H1 (cell line): ENCODE measurements at regions not wholly inside any gene's neighbourhood (a gene's known extent, or its start where the extent isn't known, plus 50 kb on each side); places are given as distances from the start of the nearest gene placed in this dataset.

Experiments used
- CTCF ChIA-PET: fragments of 300-600 bp; sonication (Branson Sonifier 250); formaldehyde crosslinking; loops from one replicate; lab custom pipeline; 2021; ENCODE audit not compliant: partially characterized antibody; lab: Charles Lee
- POLR2A ChIA-PET: fragments of 300-600 bp; sonication (Branson Sonifier 250); formaldehyde crosslinking; loops from one replicate; lab custom pipeline; 2021; ENCODE audit warnings: inconsistent platforms; ENCODE audit not compliant: partially characterized antibody; lab: Charles Lee
- DNase-seq, 2 experiments: peaks; one replicate each; pipeline versions ENCODE4 v3.0.0 to v3.0.0-alpha.2; 2010 to 2022; ENCODE audit warnings: low spot score in 2 of 2, low read depth in 1 of 2, mixed read lengths in 1 of 2
- FAIRE-seq: peaks from 2 replicates; lab custom pipeline; 2011; peaks lifted over from hg19 to GRCh38; lab: Jason Lieb, UNC
- H2AFZ ChIP-seq: 2 replicates; pipeline ENCODE4 v1.8.1; 2012; ENCODE audit warnings: low read length, inconsistent platforms
- H2AK5ac ChIP-seq: 2 replicates; pipeline ENCODE4 v1.6.1; 2013; ENCODE audit warnings: low read depth, low read length
- H2BK120ac ChIP-seq: replicated peaks from 2 replicates; pipeline ENCODE3; 2013; ENCODE audit warnings: low read depth, low read length, inconsistent platforms
- H2BK12ac ChIP-seq: 2 replicates; pipeline ENCODE4 v1.6.1; 2013; ENCODE audit warnings: low read depth, low read length
- H2BK15ac ChIP-seq: 2 replicates; pipeline ENCODE4 v1.6.1; 2013; ENCODE audit warnings: low read length
- H2BK20ac ChIP-seq: 2 replicates; pipeline ENCODE4 v1.6.1; 2013; ENCODE audit warnings: low read length
- H2BK5ac ChIP-seq: 2 replicates; pipeline ENCODE4 v1.6.1; 2013; ENCODE audit warnings: low read depth, low read length
- H3K14ac ChIP-seq: 2 replicates; pipeline ENCODE4 v1.6.1; 2013; ENCODE audit warnings: inconsistent platforms; ENCODE audit not compliant: insufficient read length
- H3K18ac ChIP-seq: 2 replicates; pipeline ENCODE4 v1.6.1; 2013; ENCODE audit warnings: low read length; ENCODE audit errors: extremely low read depth
- H3K23ac ChIP-seq: 2 replicates; pipeline ENCODE4 v1.6.1; 2013; ENCODE audit warnings: inconsistent platforms; ENCODE audit not compliant: insufficient read length
- H3K23me2 ChIP-seq: 2 replicates; pipeline ENCODE4 v1.6.1; 2013; ENCODE audit warnings: low read depth, low read length
- H3K27ac ChIP-seq: 2 replicates; pipeline ENCODE4 v1.6.1; 2011; ENCODE audit warnings: low read depth, low read length, inconsistent platforms
- H3K27me3 ChIP-seq, 4 experiments: replicated peaks in 1 of 4; 1 replicate in 1 of 4; 2 replicates in 3 of 4; pipeline versions ENCODE4 v1.6.1 to v1.8.1; 2011 to 2013; ENCODE audit warnings: low read length in 3 of 4, mild to moderate bottlenecking in 3 of 4, inconsistent platforms in 2 of 4, mixed read lengths in 2 of 4, moderate library complexity in 1 of 4; ENCODE audit not compliant: control insufficient read depth in 3 of 4, insufficient read depth in 3 of 4; ENCODE audit errors: extremely low read depth in 1 of 4
- H3K36me3 ChIP-seq, 4 experiments: 2 replicates each; pipeline versions ENCODE4 v1.6.1 to v1.8.1; 2011 to 2013; ENCODE audit warnings: mild to moderate bottlenecking in 4 of 4, low read length in 3 of 4, moderate library complexity in 2 of 4, control low read depth in 1 of 4, inconsistent platforms in 1 of 4; ENCODE audit not compliant: insufficient read depth in 4 of 4, control insufficient read depth in 2 of 4
- H3K4ac ChIP-seq: replicated peaks from 2 replicates; pipeline ENCODE3; 2013; ENCODE audit warnings: low read length, low read depth, mixed read lengths, inconsistent platforms; ENCODE audit not compliant: insufficient read length
- H3K4me1 ChIP-seq, 4 experiments: replicated peaks in 1 of 4; 1 replicate in 1 of 4; 2 replicates in 3 of 4; pipeline versions ENCODE4 v1.6.1 to v1.8.1; 2011 to 2013; ENCODE audit warnings: low read length in 3 of 4, inconsistent platforms in 2 of 4, mixed read lengths in 1 of 4; ENCODE audit not compliant: insufficient read depth in 4 of 4, control insufficient read depth in 3 of 4
- H3K4me2 ChIP-seq, 2 experiments: 2 replicates each; pipeline versions ENCODE4 v1.6.1 to v1.8.1; 2011 to 2013; ENCODE audit warnings: low read depth in 2 of 2, low read length in 2 of 2, control low read depth in 1 of 2, inconsistent platforms in 1 of 2, mild to moderate bottlenecking in 1 of 2; ENCODE audit not compliant: insufficient read depth in 1 of 2
- H3K4me3 ChIP-seq, 4 experiments: fragments of 200-600, 300-600 bp in 1 of 4; sonication (generic), shearing (Covaris generic), sonication (Bioruptor Twin) in 1 of 4; 2 replicates each; pipeline versions ENCODE4 v1.5.1 to v1.8.1; 2011 to 2016; ENCODE audit warnings: low read length in 4 of 4, low read depth in 3 of 4, control low read depth in 2 of 4, inconsistent platforms in 2 of 4, mild to moderate bottlenecking in 2 of 4, mixed read lengths in 1 of 4, moderate library complexity in 1 of 4; ENCODE audit not compliant: insufficient read depth in 2 of 4; ENCODE audit errors: extremely low read depth in 1 of 4
- H3K56ac ChIP-seq: replicated peaks from 2 replicates; pipeline ENCODE3; 2013; ENCODE audit warnings: low read depth, mild to moderate bottlenecking, mixed read lengths, low read length, inconsistent platforms; ENCODE audit not compliant: insufficient read length
- H3K79me1 ChIP-seq: 2 replicates; pipeline ENCODE4 v1.6.1; 2013; ENCODE audit warnings: low read depth, low read length, control low read depth
- H3K79me2 ChIP-seq, 2 experiments: 2 replicates each; pipeline versions ENCODE4 v1.6.1 to v1.8.1; 2012 to 2013; ENCODE audit warnings: low read length in 2 of 2, mild to moderate bottlenecking in 2 of 2, inconsistent platforms in 1 of 2; ENCODE audit not compliant: insufficient read depth in 2 of 2, control insufficient read depth in 1 of 2
- H3K9ac ChIP-seq, 4 experiments: replicated peaks in 1 of 4; 1 replicate in 1 of 4; 2 replicates in 3 of 4; pipeline versions ENCODE4 v1.6.1 to v1.8.1; 2011 to 2013; ENCODE audit warnings: low read depth in 3 of 4, low read length in 3 of 4, control low read depth in 2 of 4, mild to moderate bottlenecking in 2 of 4, moderate library complexity in 2 of 4, inconsistent platforms in 1 of 4; ENCODE audit errors: extremely low read depth in 1 of 4
- H3K9me3 ChIP-seq, 2 experiments: 2 replicates each; pipeline versions ENCODE4 v1.6.1 to v1.8.1; 2012 to 2013; ENCODE audit warnings: mild to moderate bottlenecking in 2 of 2, moderate library complexity in 2 of 2, control low read depth in 1 of 2, inconsistent platforms in 1 of 2, low read depth in 1 of 2, low read length in 1 of 2, mixed read lengths in 1 of 2; ENCODE audit not compliant: insufficient read depth in 2 of 2
- H4K20me1 ChIP-seq, 2 experiments: replicated peaks in 1 of 2; 2 replicates each; pipeline versions ENCODE3 to v1.8.1; 2011 to 2013; ENCODE audit warnings: inconsistent platforms in 2 of 2, low read length in 2 of 2, mild to moderate bottlenecking in 1 of 2; ENCODE audit not compliant: insufficient read depth in 2 of 2, control insufficient read depth in 1 of 2
- H4K5ac ChIP-seq: 2 replicates; pipeline ENCODE4 v1.6.1; 2013; ENCODE audit warnings: low read length, low read depth, mixed read lengths, inconsistent platforms; ENCODE audit not compliant: insufficient read length
- H4K8ac ChIP-seq: 2 replicates; pipeline ENCODE4 v1.8.0; 2013; ENCODE audit warnings: mild to moderate bottlenecking, moderate library complexity, low read length, inconsistent platforms; ENCODE audit not compliant: insufficient read depth; ENCODE audit errors: extremely low read depth
- H4K91ac ChIP-seq: replicated peaks from 2 replicates; pipeline ENCODE3; 2013; ENCODE audit warnings: low read length, mixed read lengths, inconsistent platforms; ENCODE audit not compliant: insufficient read length
- BACH1 ChIP-seq: IDR thresholded peaks from 2 replicates; pipeline ENCODE4 v1.6.1; 2012; ENCODE audit warnings: low read length, improper control_type of control experiment
- BCL11A ChIP-seq, 2 experiments: IDR thresholded peaks; one replicate each; pipeline ENCODE4 v1.6.1; 2011; ENCODE audit warnings: low read depth in 2 of 2, low read length in 2 of 2, mild to moderate bottlenecking in 2 of 2
- TAF7 ChIP-seq: optimal IDR thresholded peaks from 2 replicates; pipeline ENCODE3; 2011; ENCODE audit warnings: low read depth, mild to moderate bottlenecking, inconsistent platforms, low read length, moderate library complexity, borderline replicate concordance
- TEAD4 ChIP-seq: IDR thresholded peaks from 2 replicates; pipeline ENCODE4 v1.6.1; 2012; ENCODE audit warnings: low read depth, low read length, inconsistent platforms, mixed read lengths
- WGBS, 2 experiments: shearing (Covaris generic) in 1 of 2; methylation state at CpG; one replicate each; pipeline versions ENCODE4 v1.1.6 to v1.1.7; 2013 to 2015; ENCODE audit warnings: low lambda C conversion rate in 2 of 2, mixed read lengths in 2 of 2, inconsistent platforms in 1 of 2, low coverage in 1 of 2, missing lambda C conversion rate in 1 of 2; ENCODE audit not compliant: insufficient replicate concordance in 2 of 2, insufficient coverage in 1 of 2, insufficient read length in 1 of 2; ENCODE audit errors: extremely low coverage in 1 of 2, missing lambda C conversion rate in 1 of 2; 5-methylcytosine and 5-hydroxymethylcytosine counted together

- H3K27ac ChIP-seq = no peak overlapping the region
- H2AK5ac ChIP-seq = no peak overlapping the region
- H4K5ac ChIP-seq = no peak overlapping the region
- no peaks in the 10 kb centered on the region for H4K20me1 ChIP-seq
- FAIRE-seq = no peak
- DNase-seq = no peak
- 90% methylated on average over 4 of the region's 4 CpGs; no CpG with 5 or more reads in 1 of the 2 experiments for whole genome bisulfite sequencing, 2 experiments
- no peak overlapping the region for H3K4ac ChIP-seq
- H3K9me3 ChIP-seq = no peaks in the 10 kb centered on the region
- no peak overlapping the region for H3K14ac ChIP-seq
- no peak overlapping the region for H4K91ac ChIP-seq
- POLR2A ChIA-PET = no interaction called here
- no peak overlapping the region for H3K4me3 ChIP-seq
- no peaks in the 10 kb centered on the region for H3K36me3 ChIP-seq
- no peak overlapping the region for H2BK12ac ChIP-seq
- H3K4me1 ChIP-seq = no peaks in the 10 kb centered on the region
- no peak overlapping the region for H3K18ac ChIP-seq
- no peak overlapping the region for H2BK5ac ChIP-seq
- H4K8ac ChIP-seq = no peak overlapping the region
- CTCF ChIA-PET = no interaction called here
- H2BK20ac ChIP-seq = no peak overlapping the region
- H3K56ac ChIP-seq = no peak overlapping the region
- H3K79me1 ChIP-seq = no peaks in the 10 kb centered on the region
- no peaks in the 10 kb centered on the region for H3K27me3 ChIP-seq
- no peak overlapping the region for H3K9ac ChIP-seq
- no peak overlapping the region for H3K23ac ChIP-seq
- no peak overlapping the region for H3K4me2 ChIP-seq
- H2BK15ac ChIP-seq = no peak overlapping the region
- H2AFZ ChIP-seq = no peak overlapping the region
- no peaks in the 10 kb centered on the region for H3K23me2 ChIP-seq
- no peaks in the 10 kb centered on the region for H3K79me2 ChIP-seq
- no peak overlapping the region for H2BK120ac ChIP-seq
- TF ChIP-seq BACH1 = no peak
- no peak for TF ChIP-seq BCL11A (IDR thresholded peaks at IDR 0.05; ENCODE audit: low read depth in 2 of 2, low read length in 2 of 2)
- TF ChIP-seq TEAD4 = no peak
- TF ChIP-seq TAF7 = no peak
Observed at GRCh38 chr14:41343857-41344256, 262.8 kb upstream of the LRFN5 start.
